Fibroblast of peridontal ligament (primary cell): ENCODE measurements at regions not wholly inside any gene's neighbourhood (a gene's known extent, or its start where the extent isn't known, plus 50 kb on each side); places are given as distances from the start of the nearest gene placed in this dataset.
"Not testable (repeated sequence)": the region's sequence is repeated elsewhere in the genome, so short reads cannot be mapped to it uniquely, and the experiment has no call there.

Experiments used
- DNase-seq: peaks from one replicate; pipeline ENCODE4 v3.0.0-alpha.2; 2010; ENCODE audit errors: extremely low read depth

- DNase-seq: no peak
Measured at GRCh38 chr12:107826276-107826675, 51.8 kb downstream of the ASCL4 start.

GRCh38 chr12:107829271-107829670 is 54.8 kb downstream of the ASCL4 start:
- DNase-seq: no peak

GRCh38 chr12:107832441-107832840 is 57.9 kb downstream of the ASCL4 start:
- DNase-seq: no peak

GRCh38 chr12:107840186-107840585 is 65.7 kb downstream of the ASCL4 start:
- DNase-seq: no peak

GRCh38 chr12:107843351-107844311 is 69.1 kb downstream of the ASCL4 start:
- peak; percentile 6 for DNase-seq

- DNase-seq: no peak
Measured at GRCh38 chr12:107844312-107844921, 69.9 kb downstream of the ASCL4 start.

- no peak for DNase-seq
Measured at GRCh38 chr12:107845226-107845979, 70.9 kb downstream of the ASCL4 start.

- peak; percentile 2 for DNase-seq
Measured at GRCh38 chr12:107845980-107846659, 71.6 kb downstream of the ASCL4 start.

- peak; percentile 11 for DNase-seq
Measured at GRCh38 chr12:107847430-107847829, 72.9 kb downstream of the ASCL4 start.

- no peak for DNase-seq
Measured at GRCh38 chr12:107847830-107848229, 73.3 kb downstream of the ASCL4 start.

GRCh38 chr12:107853479-107853878 is 79.0 kb downstream of the ASCL4 start:
- no peak for DNase-seq

GRCh38 chr12:107855471-107855870 is 81.0 kb downstream of the ASCL4 start:
- no peak for DNase-seq

GRCh38 chr12:107856096-107856495 is 81.6 kb downstream of the ASCL4 start:
- DNase-seq: no peak

- no peak for DNase-seq
Measured at GRCh38 chr12:107857191-107857590, 82.7 kb downstream of the ASCL4 start.

- DNase-seq: no peak
Measured at GRCh38 chr12:107859367-107859766, 84.9 kb downstream of the ASCL4 start.

GRCh38 chr12:107864235-107864634 is 89.7 kb downstream of the ASCL4 start:
- no peak for DNase-seq

GRCh38 chr12:107864727-107865126 is 90.2 kb downstream of the ASCL4 start:
- DNase-seq: not testable (repeated sequence)

GRCh38 chr12:107873223-107873622 is 98.7 kb downstream of the ASCL4 start:
- DNase-seq: no peak

GRCh38 chr12:107875786-107876185 is 101.3 kb downstream of the ASCL4 start:
- DNase-seq: no peak

- peak; percentile 61 for DNase-seq
Measured at GRCh38 chr12:107884769-107885694, 110.5 kb downstream of the ASCL4 start.

GRCh38 chr12:107888789-107889188 is 114.3 kb downstream of the ASCL4 start:
- DNase-seq: no peak
